ENCODE measurements at regions not wholly inside any gene's neighbourhood (a gene's known extent, or its start where the extent isn't known, plus 50 kb on each side); places are given as distances from the start of the nearest gene placed in this dataset.
A peak's percentile ranks its signal among the peaks of the same experiment; 100 is the strongest.

- DNase-seq (no peak), ATAC-seq (no peak)
- peaks cover 0 to 24% (median 10%) of the 10 kb centered on the region in 9 donors for H3K4me1 ChIP-seq
- H3K27me3 ChIP-seq = peaks cover 0 to 10% (median 0%) of the 10 kb centered on the region in 7 donors
- intact Hi-C loops (cut with DNase I) = loop anchor here (2.0 to 10.0 kb wide), 9 partner anchors 58 to 492 kb away; partner anchors contain the start of gene RNF152 (in 3 of the 10)
- no peak overlapping the region for H3K27ac ChIP-seq
- H3K4me3 ChIP-seq = no peak overlapping the region
- TF ChIP-seq CTCF (IDR thresholded peaks at IDR 0.05) = no peak
- H3K9me3 ChIP-seq = no peaks in the 10 kb centered on the region
- no peaks in the 10 kb centered on the region for H3K36me3 ChIP-seq
- 95 to 97% methylated on average over 2 of the region's 2 CpGs for WGBS, 2 donors
Observed at GRCh38 chr18:61639886-61640285, 252.9 kb downstream of the RNF152 start.

GRCh38 chr18:61637905-61638595 lies 254.8 kb downstream of the RNF152 start:
- Histone ChIP-seq H3K4me1 (peaks cover 0 to 24% (median 10%) of the 10 kb centered on the region in 9 donors), H3K4me3 (no peak overlapping the region), H3K9me3 (no peaks in the 10 kb centered on the region), H3K27me3 (peaks cover 0 to 10% (median 0%) of the 10 kb centered on the region in 7 donors), H3K36me3 (no peaks in the 10 kb centered on the region), H3K27ac (no peak overlapping the region)
- WGBS, 2 donors = 81 to 84% methylated on average over 4 of the region's 4 CpGs
- DNase-seq = no peak
- intact Hi-C loops (cut with DNase I) = loop anchor here (2.0 to 10.0 kb wide), 11 partner anchors 55 to 494 kb away; partner anchors contain the start of gene RNF152 (in 5 of the 10)
- no peak for TF ChIP-seq CTCF (IDR thresholded peaks at IDR 0.05)
- no peak for ATAC-seq

GRCh38 chr18:61637319-61637718 lies 255.5 kb downstream of the RNF152 start:
- DNase-seq (no peak), ATAC-seq (no peak)
- H3K27me3 ChIP-seq = peaks cover 0 to 10% (median 0%) of the 10 kb centered on the region in 7 donors
- no peaks in the 10 kb centered on the region for H3K9me3 ChIP-seq
- peak overlapping the region in 2 of 10 donors; percentile 67 to 69 for H3K27ac ChIP-seq
- no peak overlapping the region for H3K4me3 ChIP-seq
- no peak for TF ChIP-seq CTCF (IDR thresholded peaks at IDR 0.05)
- intact Hi-C loops (cut with DNase I) = loop anchor here (2.0 to 10.0 kb wide), 11 partner anchors 55 to 495 kb away; partner anchors contain the start of gene RNF152 (in 4 of the 10)
- no peaks in the 10 kb centered on the region for H3K36me3 ChIP-seq
- peaks cover 0 to 24% (median 10%) of the 10 kb centered on the region in 9 donors for H3K4me1 ChIP-seq
- 87 to 92% methylated on average over 8 of the region's 8 CpGs for WGBS, 2 donors

GRCh38 chr18:61635901-61636528 lies 256.8 kb downstream of the RNF152 start:
- Histone ChIP-seq H3K27ac (peak overlapping the region in 9 of 10 donors; percentile 1 to 73 (median 66)), H3K4me3 (peak overlapping the region in 4 of 10 donors; percentile 9 to 21 (median 12)), H3K4me1 (peaks cover 0 to 24% (median 10%) of the 10 kb centered on the region in 9 donors), H3K36me3 (no peaks in the 10 kb centered on the region), H3K27me3 (no peaks in the 10 kb centered on the region), H3K9me3 (no peaks in the 10 kb centered on the region)
- peak; percentile 77 to 89 (median 85) for ATAC-seq
- WGBS, 2 donors = 15 to 18% methylated on average over 7 of the region's 7 CpGs
- intact Hi-C loops (cut with DNase I) = loop anchor here (1.0 to 10.0 kb wide), 13 partner anchors 53 to 496 kb away; partner anchors contain the start of gene RNF152 (in 6 of the 10)
- DNase-seq = peak; percentile 32 to 57
- peak; percentile 87 to 95 (median 91) for TF ChIP-seq CTCF (IDR thresholded peaks at IDR 0.05)

Data from heart right ventricle (tissue), 16 donors.